Mammary epithelial cell (primary cell): ENCODE measurements at regions not wholly inside any gene's neighbourhood (a gene's known extent, or its start where the extent isn't known, plus 50 kb on each side); places are given as distances from the start of the nearest gene placed in this dataset.

Experiments
- EZH2 ChIP-seq: IDR thresholded peaks from 2 replicates; pipeline ENCODE4 v1.6.1; 2012; ENCODE audit warnings: low read length, inconsistent platforms, borderline replicate concordance
- TF ChIP-seq, protein P1 (sequence below), 2 donors: IDR thresholded peaks in 1 of 2; conservative IDR thresholded peaks in 1 of 2; 2 replicates each; pipeline ENCODE4 v1.5.1; 2011 to 2012; ENCODE audit warnings: inconsistent platforms in 2 of 2, low read length in 2 of 2, mild to moderate bottlenecking in 2 of 2, control low read depth in 1 of 2, low read depth in 1 of 2; ENCODE audit not compliant: insufficient read depth in 1 of 2; ENCODE audit errors: extremely low read depth in 1 of 2

DNA sequence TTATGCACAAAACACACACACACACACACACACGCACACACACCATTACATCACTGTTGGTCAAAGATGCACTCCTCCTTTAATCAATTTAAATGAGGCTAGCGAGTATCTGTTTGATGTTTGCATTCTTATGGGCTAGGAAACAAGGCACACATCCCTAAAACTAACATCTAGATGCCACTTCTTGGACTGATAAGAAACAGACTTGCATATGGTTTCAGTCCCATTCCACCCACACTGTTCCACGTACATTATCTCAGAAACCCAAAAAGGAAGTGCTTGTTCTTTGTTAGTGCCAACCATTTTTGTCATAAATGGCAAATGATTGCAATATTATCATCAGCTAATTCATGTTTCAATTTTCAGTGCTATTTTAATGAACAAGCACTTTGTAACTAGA lies 69.5 kb downstream of the CCR1 start:
- TF ChIP-seq, protein P1, sequence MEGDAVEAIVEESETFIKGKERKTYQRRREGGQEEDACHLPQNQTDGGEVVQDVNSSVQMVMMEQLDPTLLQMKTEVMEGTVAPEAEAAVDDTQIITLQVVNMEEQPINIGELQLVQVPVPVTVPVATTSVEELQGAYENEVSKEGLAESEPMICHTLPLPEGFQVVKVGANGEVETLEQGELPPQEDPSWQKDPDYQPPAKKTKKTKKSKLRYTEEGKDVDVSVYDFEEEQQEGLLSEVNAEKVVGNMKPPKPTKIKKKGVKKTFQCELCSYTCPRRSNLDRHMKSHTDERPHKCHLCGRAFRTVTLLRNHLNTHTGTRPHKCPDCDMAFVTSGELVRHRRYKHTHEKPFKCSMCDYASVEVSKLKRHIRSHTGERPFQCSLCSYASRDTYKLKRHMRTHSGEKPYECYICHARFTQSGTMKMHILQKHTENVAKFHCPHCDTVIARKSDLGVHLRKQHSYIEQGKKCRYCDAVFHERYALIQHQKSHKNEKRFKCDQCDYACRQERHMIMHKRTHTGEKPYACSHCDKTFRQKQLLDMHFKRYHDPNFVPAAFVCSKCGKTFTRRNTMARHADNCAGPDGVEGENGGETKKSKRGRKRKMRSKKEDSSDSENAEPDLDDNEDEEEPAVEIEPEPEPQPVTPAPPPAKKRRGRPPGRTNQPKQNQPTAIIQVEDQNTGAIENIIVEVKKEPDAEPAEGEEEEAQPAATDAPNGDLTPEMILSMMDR (conservative IDR thresholded peaks at IDR 0.05 in 1 of 2, IDR thresholded peaks at IDR 0.05 in 1 of 2; ENCODE audit: extremely low read depth in 1 of 2, insufficient read depth in 1 of 2, low read depth in 1 of 2, low read length in 2 of 2), result no peak
- TF ChIP-seq EZH2, result no peak
